SU-DHL-6 (cell line): ENCODE measurements at regions not wholly inside any gene's neighbourhood (a gene's known extent, or its start where the extent isn't known, plus 50 kb on each side); places are given as distances from the start of the nearest gene placed in this dataset.

Experiments used
- H2AFZ ChIP-seq: fragments of 200-600 bp; sonication (generic); 2 replicates; pipeline ENCODE4 v1.6.1; 2014; ENCODE audit warnings: low read depth, mild to moderate bottlenecking, moderate library complexity, mixed read lengths, antibody characterized with exemption, low read length; ENCODE audit not compliant: severe bottlenecking
- H3F3A ChIP-seq: fragments of 200-600 bp; shearing (Covaris generic); 2 replicates; pipeline ENCODE4 v1.6.0; 2016; ENCODE audit warnings: antibody characterized with exemption, mild to moderate bottlenecking; ENCODE audit not compliant: insufficient read depth
- H3K27ac ChIP-seq: fragments of 200-600 bp; sonication (generic); 2 replicates; pipeline ENCODE4 v1.5.1; 2016; ENCODE audit warnings: low read depth, mild to moderate bottlenecking, low read length, moderate library complexity, mixed read lengths
- H3K27me3 ChIP-seq: fragments of 200-600 bp; sonication (generic), shearing (Covaris generic); 2 replicates; pipeline ENCODE4 v1.6.0; 2014; ENCODE audit warnings: mild to moderate bottlenecking, low read length
- H3K36me3 ChIP-seq: fragments of 200-600 bp; sonication (generic); 2 replicates; pipeline ENCODE4 v1.6.1; 2014; ENCODE audit warnings: mild to moderate bottlenecking, low read length, mixed read lengths
- H3K4me2 ChIP-seq: fragments of 300-600, 200-600 bp; shearing (Covaris generic), sonication (generic); 2 replicates; pipeline ENCODE4 v1.6.0; 2014; ENCODE audit warnings: low read length, low read depth, mild to moderate bottlenecking; ENCODE audit not compliant: poor library complexity, severe bottlenecking
- H3K4me3 ChIP-seq: fragments of 200-600 bp; sonication (generic); 2 replicates; pipeline ENCODE4 v1.5.1; 2014; ENCODE audit warnings: antibody characterized with exemption, low read length, mild to moderate bottlenecking, mixed read lengths; ENCODE audit not compliant: insufficient read depth, poor library complexity, severe bottlenecking
- H3K79me2 ChIP-seq: fragments of 200-600 bp; sonication (generic); 2 replicates; pipeline ENCODE4 v1.6.1; 2014; ENCODE audit warnings: mild to moderate bottlenecking, low read length, moderate library complexity; ENCODE audit not compliant: insufficient read depth
- H3K9ac ChIP-seq: fragments of 200-600 bp; sonication (generic); 2 replicates; pipeline ENCODE4 v1.7.0; 2014; ENCODE audit warnings: mild to moderate bottlenecking, low read length
- H3K9me2 ChIP-seq: fragments of 200-600 bp; sonication (generic); replicated peaks from 2 replicates; pipeline ENCODE4 v1.6.1; 2014; ENCODE audit warnings: low read length; ENCODE audit not compliant: insufficient read depth
- H3K9me3 ChIP-seq: fragments of 200-600 bp; sonication (generic); 2 replicates; pipeline ENCODE4 v1.6.1; 2014; ENCODE audit warnings: low read length, mixed read lengths; ENCODE audit not compliant: insufficient read depth
- H4K20me1 ChIP-seq: fragments of 200-600 bp; sonication (generic); 2 replicates; pipeline ENCODE4 v1.6.1; 2014; ENCODE audit warnings: low read depth, mild to moderate bottlenecking, antibody characterized with exemption, low read length, moderate library complexity, mixed read lengths
- CTCF ChIP-seq: fragments of 200-600 bp; sonication (generic); IDR thresholded peaks from one replicate; pipeline ENCODE4 v1.5.1; 2017; ENCODE audit warnings: antibody characterized with exemption, mild to moderate bottlenecking, low read length, moderate library complexity; ENCODE audit not compliant: insufficient read depth, poor library complexity, severe bottlenecking
- EZH2phosphoT487 ChIP-seq: fragments of 200-600 bp; sonication (generic), shearing (Covaris generic); conservative IDR thresholded peaks from 2 replicates; pipeline ENCODE4 v1.6.1; 2018; ENCODE audit warnings: mild to moderate bottlenecking, antibody characterized with exemption, low read length, moderate library complexity, mixed read lengths

- TF ChIP-seq EZH2phosphoT487 (no peak), CTCF (no peak)
- H3K9me3 ChIP-seq: no peaks in the 10 kb centered on the region
- no peak overlapping the region for H3K9ac ChIP-seq
- H3K9me2 ChIP-seq: no peaks in the 10 kb centered on the region
- H3K79me2 ChIP-seq: no peaks in the 10 kb centered on the region
- H2AFZ ChIP-seq: no peak overlapping the region
- no peaks in the 10 kb centered on the region for H4K20me1 ChIP-seq
- no peaks in the 10 kb centered on the region for H3F3A ChIP-seq
- no peak overlapping the region for H3K4me3 ChIP-seq
- H3K36me3 ChIP-seq: no peaks in the 10 kb centered on the region
- no peaks in the 10 kb centered on the region for H3K27me3 ChIP-seq
- H3K27ac ChIP-seq: no peak overlapping the region
- no peak overlapping the region for H3K4me2 ChIP-seq
Observed at GRCh38 chr22:27420817-27421361, 380.7 kb downstream of the MN1 start.

GRCh38 chr22:27422442-27422841 lies 379.1 kb downstream of the MN1 start:
- no peak for TF ChIP-seq EZH2phosphoT487
- TF ChIP-seq CTCF: no peak
- Histone ChIP-seq H2AFZ (no peak overlapping the region), H3K36me3 (no peaks in the 10 kb centered on the region), H3F3A (no peaks in the 10 kb centered on the region), H3K9ac (no peak overlapping the region), H3K4me3 (no peak overlapping the region), H3K27ac (no peak overlapping the region), H3K79me2 (no peaks in the 10 kb centered on the region), H3K27me3 (no peaks in the 10 kb centered on the region), H4K20me1 (no peaks in the 10 kb centered on the region), H3K9me3 (no peaks in the 10 kb centered on the region), H3K4me2 (no peak overlapping the region), H3K9me2 (no peaks in the 10 kb centered on the region)

- Histone ChIP-seq H3K9me2 (no peaks in the 10 kb centered on the region), H3K9ac (no peak overlapping the region), H3K79me2 (no peaks in the 10 kb centered on the region), H2AFZ (no peak overlapping the region), H4K20me1 (no peaks in the 10 kb centered on the region), H3K4me3 (no peak overlapping the region), H3K27me3 (no peaks in the 10 kb centered on the region), H3K36me3 (no peaks in the 10 kb centered on the region), H3K4me2 (no peak overlapping the region), H3K27ac (no peak overlapping the region), H3F3A (no peaks in the 10 kb centered on the region), H3K9me3 (no peaks in the 10 kb centered on the region)
- TF ChIP-seq EZH2phosphoT487 (no peak), CTCF (no peak)
Observed at GRCh38 chr22:27424319-27424718, 377.2 kb downstream of the MN1 start.

- no peaks in the 10 kb centered on the region for H3K79me2 ChIP-seq
- H3K9me3 ChIP-seq: no peaks in the 10 kb centered on the region
- H3K36me3 ChIP-seq: no peaks in the 10 kb centered on the region
- H3K4me3 ChIP-seq: no peak overlapping the region
- no peak overlapping the region for H2AFZ ChIP-seq
- TF ChIP-seq EZH2phosphoT487 (no peak), CTCF (no peak)
- no peaks in the 10 kb centered on the region for H3K9me2 ChIP-seq
- no peaks in the 10 kb centered on the region for H3F3A ChIP-seq
- H3K27ac ChIP-seq: no peak overlapping the region
- no peak overlapping the region for H3K4me2 ChIP-seq
- no peaks in the 10 kb centered on the region for H4K20me1 ChIP-seq
- H3K27me3 ChIP-seq: no peaks in the 10 kb centered on the region
- H3K9ac ChIP-seq: no peak overlapping the region
Observed at GRCh38 chr22:27429476-27429875, 372.1 kb downstream of the MN1 start.
